ENCODE measurements at regions not wholly inside any gene's neighbourhood (a gene's known extent, or its start where the extent isn't known, plus 50 kb on each side); places are given as distances from the start of the nearest gene placed in this dataset.
"Not testable (repeated sequence)": the region's sequence is repeated elsewhere in the genome, so short reads cannot be mapped to it uniquely, and the experiment has no call there.

DNA sequence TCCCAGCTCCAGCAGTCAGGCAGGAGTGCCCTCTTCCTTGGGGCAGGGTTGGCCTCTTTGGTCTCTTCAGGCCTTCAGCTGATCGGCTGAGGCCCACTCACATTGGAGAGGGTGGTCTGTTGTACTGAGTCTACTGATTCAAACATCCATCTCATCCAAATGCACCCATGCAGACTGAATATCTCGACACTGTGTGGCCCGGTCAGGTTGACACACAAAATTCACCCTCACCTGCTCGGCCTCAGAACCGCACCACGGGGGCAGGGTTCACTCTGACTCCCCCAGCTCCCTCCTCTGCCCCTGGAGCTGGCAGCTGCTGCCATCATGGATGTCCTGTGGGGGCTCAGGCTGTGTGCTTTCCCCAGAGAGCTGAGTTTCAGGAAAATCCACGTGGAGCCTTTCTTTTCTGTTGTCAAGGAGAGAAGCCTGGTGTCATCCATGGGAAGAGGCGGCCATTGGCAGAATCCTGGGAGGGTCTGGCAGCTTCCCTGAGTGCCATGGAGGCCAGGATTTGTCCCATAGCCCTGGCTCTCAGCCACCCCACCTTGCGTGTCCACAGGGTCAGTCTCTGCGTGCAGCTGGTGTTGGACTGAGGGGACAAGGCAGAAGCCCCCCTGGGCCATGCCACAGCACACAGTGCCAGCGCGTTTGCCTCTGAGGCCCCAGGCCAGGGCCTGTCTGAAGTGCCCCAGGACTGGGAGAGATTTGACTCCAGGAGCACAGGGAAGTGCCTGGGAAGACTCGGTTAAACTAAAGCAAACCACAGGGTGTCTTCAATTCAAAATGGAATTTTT, 114.1 kb downstream of the ERMARD start:
- DNase-seq (ENCODE audit: low read depth, low spot score) = no peak

- DNase-seq (ENCODE audit: low read depth, low spot score) = no peak
Observed at GRCh38 chr6:169864148-169865020, 113.0 kb downstream of the ERMARD start.

GRCh38 chr6:169863710-169864109, 112.3 kb downstream of the ERMARD start:
- no peak for DNase-seq (ENCODE audit: low read depth, low spot score)

GRCh38 chr6:169862892-169863525, 111.6 kb downstream of the ERMARD start:
- DNase-seq (ENCODE audit: low read depth, low spot score) = no peak

DNA sequence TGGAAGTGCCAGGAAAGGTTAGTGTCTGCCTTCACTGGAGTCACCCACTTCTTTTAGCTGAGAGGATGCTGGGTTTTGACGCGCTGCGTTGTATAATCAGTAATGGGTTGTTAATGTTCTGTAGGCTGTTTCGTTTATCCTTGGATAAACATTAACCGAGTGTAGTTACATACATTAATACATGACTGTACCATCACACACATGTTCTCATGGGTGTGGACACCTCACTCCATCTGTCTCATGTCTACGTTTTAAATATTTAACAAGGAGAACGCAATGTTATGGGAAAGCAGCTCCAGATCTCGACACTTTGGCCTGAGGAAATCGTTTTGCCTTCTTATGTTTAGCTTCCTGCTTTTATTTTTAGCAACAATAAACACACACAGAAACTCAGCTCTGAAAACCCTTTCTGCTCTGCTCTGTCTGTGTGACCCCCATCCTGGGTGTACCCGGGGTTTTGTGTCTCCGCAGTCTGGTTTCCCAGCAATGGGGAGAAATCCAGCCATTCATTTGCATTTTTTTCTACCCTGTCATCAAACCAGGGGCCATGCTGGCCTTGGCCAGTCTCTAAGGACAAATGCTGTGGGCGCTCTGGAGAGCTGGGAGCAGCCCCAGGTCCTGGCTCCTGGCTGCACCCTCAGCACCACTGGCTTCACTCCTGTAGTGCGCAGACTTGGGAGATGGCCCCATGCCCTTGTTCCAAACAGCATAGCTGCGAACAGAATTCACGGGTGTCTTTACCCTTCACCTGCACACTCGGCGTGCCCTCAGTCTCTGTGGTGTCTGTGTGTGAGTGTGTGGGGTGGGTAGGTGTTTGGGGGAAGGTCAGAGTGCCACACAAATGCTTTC, 110.8 kb downstream of the ERMARD start:
- DNase-seq (ENCODE audit: low read depth, low spot score) = no peak

DNA sequence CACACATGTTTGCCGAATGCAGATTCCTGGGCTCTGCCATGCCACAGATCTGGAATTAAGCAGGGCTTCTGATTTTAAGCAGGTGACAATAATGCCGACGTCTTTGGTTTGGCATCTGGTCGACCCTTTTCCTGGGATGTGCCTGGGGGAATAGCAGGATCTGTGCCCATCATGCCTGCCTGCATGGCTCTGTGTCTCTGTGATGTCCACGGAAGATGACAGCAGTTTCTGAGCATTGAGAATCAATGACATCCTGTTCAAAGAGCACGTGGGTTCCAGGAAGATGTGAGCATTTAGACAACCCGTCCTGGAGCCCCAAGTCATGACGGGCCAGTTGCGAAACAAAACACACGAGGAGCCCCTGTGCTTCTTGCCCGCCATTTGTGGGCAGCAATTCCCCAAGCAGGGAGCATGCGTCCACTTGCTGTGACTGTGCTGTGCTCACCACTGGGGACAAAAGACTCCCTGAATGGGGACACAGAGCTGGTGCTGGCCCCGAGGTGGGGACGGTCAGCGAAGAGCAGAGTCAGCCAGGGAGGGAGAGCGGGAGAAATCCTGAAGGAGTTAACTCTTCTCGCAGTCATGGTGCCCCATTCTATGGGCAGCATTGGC, 110.1 kb downstream of the ERMARD start:
- no peak for DNase-seq (ENCODE audit: low read depth, low spot score)

- no peak for DNase-seq (ENCODE audit: low read depth, low spot score)
Observed at GRCh38 chr6:169859978-169860703, 108.7 kb downstream of the ERMARD start.

DNA sequence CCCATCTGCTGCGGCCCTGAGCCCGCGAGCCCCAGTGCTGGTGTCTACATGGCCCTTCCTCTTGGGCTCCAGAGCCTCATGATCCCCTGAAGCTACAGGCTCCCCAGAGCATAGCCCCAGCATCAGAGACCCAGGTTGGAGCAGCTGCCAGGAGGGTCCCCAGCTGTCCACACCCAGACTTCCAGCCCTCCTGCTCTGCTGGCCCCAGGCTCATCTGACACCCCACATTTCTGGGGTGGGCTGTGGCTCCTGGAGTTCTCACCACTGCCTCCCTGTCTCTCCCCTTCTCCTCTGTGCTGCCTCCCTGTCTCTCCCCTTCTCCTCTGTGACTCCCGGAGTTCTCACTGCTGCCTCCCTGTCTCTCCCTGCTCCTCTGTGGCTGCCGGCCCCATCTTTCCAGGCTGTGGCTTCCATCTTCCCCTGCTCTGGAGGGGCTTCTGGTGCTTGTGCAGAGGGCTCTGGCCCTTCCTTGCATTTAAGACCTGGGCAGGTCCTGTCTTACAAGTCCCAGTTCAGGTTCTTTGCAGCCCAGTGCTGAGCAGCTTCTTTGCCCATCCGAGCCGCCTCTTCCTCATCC, 108.1 kb downstream of the ERMARD start:
- no peak for DNase-seq (ENCODE audit: low read depth, low spot score)

- DNase-seq (ENCODE audit: low read depth, low spot score) = no peak
Observed at GRCh38 chr6:169858935-169859351, 107.5 kb downstream of the ERMARD start.

DNA sequence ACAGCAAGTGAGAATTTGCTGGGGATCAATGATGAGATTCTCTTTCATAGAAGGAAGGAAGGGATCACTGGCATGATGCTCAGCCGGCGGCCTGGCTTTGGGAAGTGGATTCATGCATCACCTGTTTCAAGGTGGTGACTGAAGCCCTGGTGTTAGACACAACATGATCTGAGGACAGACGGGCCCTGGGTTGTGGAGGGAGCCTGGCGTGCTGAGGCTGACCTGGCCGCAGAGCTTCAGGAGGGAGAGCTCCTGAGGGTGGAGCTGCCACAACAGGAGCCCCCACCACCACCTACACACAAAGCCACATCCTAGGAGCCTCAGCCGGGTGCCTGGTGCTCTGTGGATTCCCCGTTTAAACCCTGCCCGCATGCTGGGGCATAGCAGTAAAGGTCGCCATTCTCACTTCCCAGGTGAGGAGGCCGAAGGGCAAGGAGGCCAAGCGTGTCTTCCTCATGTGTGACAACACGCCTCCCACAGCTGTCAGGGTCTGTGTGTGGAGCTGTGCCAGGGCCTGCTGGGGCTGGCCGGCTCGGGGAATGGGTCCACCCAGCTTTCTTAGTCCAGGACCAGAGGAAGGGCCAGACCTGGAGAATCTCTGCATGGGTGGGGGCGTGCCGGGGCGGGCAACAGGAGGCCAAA, 107.0 kb downstream of the ERMARD start:
- DNase-seq (ENCODE audit: low read depth, low spot score) = no peak

GRCh38 chr6:169857343-169858292, 106.2 kb downstream of the ERMARD start:
- DNase-seq (ENCODE audit: low read depth, low spot score) = no peak

DNA sequence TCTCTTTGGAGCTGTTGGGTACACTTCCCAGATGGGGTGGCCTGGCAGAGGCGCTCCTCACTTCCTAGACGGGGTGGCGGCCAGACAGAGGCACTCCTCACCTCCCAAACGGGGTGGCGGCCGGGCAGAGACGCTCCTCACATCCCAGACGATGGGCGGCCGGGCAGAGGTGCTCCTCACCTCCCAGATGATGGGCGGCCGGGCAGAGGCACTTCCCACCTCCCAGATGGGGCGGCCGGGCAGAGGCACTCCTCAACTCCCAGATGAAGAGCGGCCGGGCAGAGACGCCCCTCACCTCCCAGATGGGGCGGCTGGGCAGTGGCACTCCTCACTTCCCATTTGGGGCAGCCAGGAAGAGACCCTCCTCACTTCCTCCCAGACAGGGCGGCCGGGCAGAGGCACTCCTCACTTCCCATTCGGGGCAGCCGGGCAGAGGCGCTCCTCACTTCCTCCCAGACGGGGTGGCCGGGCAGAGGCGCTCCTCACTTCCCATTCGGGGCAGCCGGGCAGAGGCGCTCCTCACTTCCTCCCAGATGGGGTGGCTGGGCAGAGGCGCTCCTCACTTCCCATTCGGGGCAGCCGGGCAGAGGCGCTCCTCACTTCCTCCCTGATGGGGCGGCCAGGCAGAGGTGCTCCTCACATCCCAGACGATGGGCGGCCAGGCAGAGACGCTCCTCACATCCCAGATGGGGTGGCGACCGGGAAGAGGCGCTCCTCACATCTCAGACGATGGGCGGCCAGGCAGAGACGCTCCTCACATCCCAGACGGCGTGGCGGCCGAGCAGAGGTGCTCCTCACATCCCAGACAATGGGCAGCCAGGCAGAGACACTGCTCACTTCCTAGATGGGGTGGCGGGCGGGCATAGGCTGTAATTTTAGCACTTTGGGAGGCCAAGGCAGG, 105.3 kb downstream of the ERMARD start:
- DNase-seq (ENCODE audit: low read depth, low spot score) = not testable (repeated sequence)

GRCh38 chr6:169854813-169855212, 103.4 kb downstream of the ERMARD start:
- no peak for DNase-seq (ENCODE audit: low read depth, low spot score)

DNA sequence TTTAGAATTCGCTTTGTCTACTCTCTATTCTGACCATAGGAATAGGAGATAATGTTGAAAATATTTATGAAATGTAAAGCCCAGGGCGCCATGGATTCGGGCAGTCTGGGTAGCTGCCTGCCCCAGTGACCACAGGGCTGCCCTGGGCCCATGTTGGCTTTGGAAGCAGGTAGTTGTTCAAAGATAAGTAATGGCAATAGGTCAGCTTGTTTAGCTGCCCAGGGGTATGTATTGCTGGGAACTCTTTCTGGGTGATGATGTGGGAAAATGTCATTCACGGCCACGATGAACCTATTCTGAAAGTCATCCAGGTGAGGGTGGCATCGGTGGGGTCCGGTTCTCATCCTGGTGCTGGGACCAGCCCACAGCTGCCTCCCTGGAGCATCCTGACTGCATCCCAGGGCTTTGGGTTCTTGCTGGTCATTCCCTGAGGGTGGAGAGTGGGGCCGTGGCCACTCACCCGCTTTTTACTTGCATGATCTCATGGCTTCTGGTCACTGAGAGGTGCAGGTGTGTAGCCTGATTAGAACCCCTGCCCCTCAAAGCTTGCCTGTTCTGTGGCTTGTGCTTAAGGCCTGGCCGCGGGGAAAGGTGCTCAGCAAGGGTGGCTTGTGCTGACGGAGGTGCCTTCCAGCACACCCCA, 102.8 kb downstream of the ERMARD start:
- no peak for DNase-seq (ENCODE audit: low read depth, low spot score)

GRCh38 chr6:169853196-169854082, 102.0 kb downstream of the ERMARD start:
- no peak for DNase-seq (ENCODE audit: low read depth, low spot score)
